Loucy (cell line): ENCODE measurements at regions not wholly inside any gene's neighbourhood (a gene's known extent, or its start where the extent isn't known, plus 50 kb on each side); places are given as distances from the start of the nearest gene placed in this dataset.

Experiments
- H2AFZ ChIP-seq: fragments of 200-600 bp; sonication (generic); 2 replicates; pipeline ENCODE4 v1.6.0; 2016; ENCODE audit warnings: antibody characterized with exemption, mild to moderate bottlenecking, low read length, moderate library complexity
- H3F3A ChIP-seq: fragments of 200-600 bp; 2 replicates; pipeline ENCODE4 v1.6.0; 2016; ENCODE audit warnings: antibody characterized with exemption, low read depth, mild to moderate bottlenecking
- H3K27me3 ChIP-seq: fragments of 200-600 bp; sonication (generic); 2 replicates; pipeline ENCODE4 v1.6.1; 2014; ENCODE audit warnings: low read length, mild to moderate bottlenecking; ENCODE audit not compliant: insufficient read depth, poor library complexity, severe bottlenecking
- H3K36me3 ChIP-seq: fragments of 200-600 bp; sonication (generic); 2 replicates; pipeline ENCODE4 v1.6.1; 2016; ENCODE audit warnings: low read length; ENCODE audit not compliant: insufficient read depth
- H3K4me1 ChIP-seq: fragments of 200-600 bp; sonication (generic); 2 replicates; pipeline ENCODE4 v1.5.1; 2014; ENCODE audit warnings: low read length, mild to moderate bottlenecking; ENCODE audit not compliant: insufficient read depth, poor library complexity, severe bottlenecking
- H3K4me2 ChIP-seq: fragments of 200-600 bp; sonication (generic); 2 replicates; pipeline ENCODE4 v1.6.0; 2014; ENCODE audit warnings: antibody characterized with exemption, low read length, low read depth, mild to moderate bottlenecking; ENCODE audit not compliant: poor library complexity, severe bottlenecking
- H3K4me3 ChIP-seq: fragments of 200-600 bp; sonication (generic); 2 replicates; pipeline ENCODE4 v1.5.1; 2014; ENCODE audit warnings: low read length, mild to moderate bottlenecking, mixed read lengths; ENCODE audit not compliant: poor library complexity, severe bottlenecking
- H3K79me2 ChIP-seq: fragments of 200-600 bp; sonication (generic); 2 replicates; pipeline ENCODE4 v1.6.1; 2014; ENCODE audit warnings: low read length; ENCODE audit not compliant: insufficient read depth
- H3K9ac ChIP-seq: fragments of 200-600 bp; sonication (generic); 2 replicates; pipeline ENCODE4 v1.6.0; 2014; ENCODE audit warnings: mild to moderate bottlenecking, low read depth, low read length, moderate library complexity; ENCODE audit not compliant: poor library complexity, severe bottlenecking
- H3K9me2 ChIP-seq: fragments of 200-600 bp; sonication (generic); replicated peaks from 2 replicates; pipeline ENCODE4 v1.6.1; 2016; ENCODE audit warnings: low read depth, low read length, mixed read lengths
- H3K9me3 ChIP-seq: fragments of 200-600 bp; sonication (generic); 2 replicates; pipeline ENCODE4 v1.6.1; 2014; ENCODE audit warnings: mild to moderate bottlenecking, antibody characterized with exemption, low read length, low read depth; ENCODE audit not compliant: insufficient read depth
- H4K20me1 ChIP-seq: fragments of 200-600 bp; sonication (generic); 2 replicates; pipeline ENCODE4 v1.6.0; 2014; ENCODE audit warnings: antibody characterized with exemption, low read length, mild to moderate bottlenecking; ENCODE audit not compliant: insufficient read depth, poor library complexity, severe bottlenecking
- CTCF ChIP-seq: fragments of 200-600 bp; sonication (generic); conservative IDR thresholded peaks from 2 replicates; pipeline ENCODE4 v1.5.1; 2014; ENCODE audit warnings: mild to moderate bottlenecking, antibody characterized with exemption, low read length
- EZH2phosphoT487 ChIP-seq: fragments of 200-600 bp; IDR thresholded peaks from 2 replicates; pipeline ENCODE4 v1.6.1; 2018; ENCODE audit warnings: antibody characterized with exemption, mild to moderate bottlenecking, moderate library complexity, borderline replicate concordance

- Histone ChIP-seq H4K20me1 (no peaks in the 10 kb centered on the region), H3K9me2 (no peaks in the 10 kb centered on the region), H3K79me2 (no peaks in the 10 kb centered on the region), H2AFZ (no peak overlapping the region), H3K9ac (no peak overlapping the region), H3F3A (no peaks in the 10 kb centered on the region), H3K36me3 (no peaks in the 10 kb centered on the region), H3K4me1 (no peaks in the 10 kb centered on the region), H3K4me3 (no peak overlapping the region), H3K27me3 (no peaks in the 10 kb centered on the region), H3K4me2 (no peak overlapping the region), H3K9me3 (no peaks in the 10 kb centered on the region)
- TF ChIP-seq CTCF, result no peak
Measured at GRCh38 chrX:36916941-36917340, 91.2 kb upstream of the FAM47C start.

GRCh38 chrX:36927712-36928111 is 80.5 kb upstream of the FAM47C start:
- Histone ChIP-seq H3K79me2 (no peaks in the 10 kb centered on the region), H3K4me2 (no peak overlapping the region), H3K4me1 (no peaks in the 10 kb centered on the region), H3K4me3 (no peak overlapping the region), H3K9me3 (no peaks in the 10 kb centered on the region), H3K27me3 (no peaks in the 10 kb centered on the region), H3K9me2 (no peaks in the 10 kb centered on the region), H3K36me3 (no peaks in the 10 kb centered on the region), H2AFZ (no peak overlapping the region), H4K20me1 (no peaks in the 10 kb centered on the region), H3F3A (no peaks in the 10 kb centered on the region), H3K9ac (no peak overlapping the region)
- TF ChIP-seq CTCF (no peak), EZH2phosphoT487 (no peak)

DNA sequence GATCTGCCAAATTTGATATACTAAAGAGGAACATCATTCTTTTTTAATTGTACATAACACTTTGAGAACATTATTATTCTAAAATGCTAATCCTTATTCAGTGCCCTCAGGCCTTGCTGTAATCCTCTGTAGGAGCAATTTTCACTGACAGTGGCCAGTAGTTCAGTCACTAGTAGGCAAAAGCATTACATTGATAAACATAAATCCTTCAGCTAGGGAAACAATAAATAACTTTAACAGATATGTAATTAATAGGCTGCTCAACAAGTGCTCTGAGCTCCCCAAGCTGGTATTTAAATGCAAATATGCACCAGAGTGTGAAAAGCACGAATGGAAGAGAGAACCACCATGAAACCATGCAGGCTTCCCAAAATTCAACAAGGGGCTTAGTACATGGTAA is 77.7 kb upstream of the FAM47C start:
- Histone ChIP-seq H3K79me2 (no peaks in the 10 kb centered on the region), H3K4me3 (no peak overlapping the region), H3K27me3 (no peaks in the 10 kb centered on the region), H3K9ac (no peak overlapping the region), H3F3A (no peaks in the 10 kb centered on the region), H3K4me2 (no peak overlapping the region), H4K20me1 (no peaks in the 10 kb centered on the region), H2AFZ (no peak overlapping the region), H3K9me3 (no peaks in the 10 kb centered on the region), H3K4me1 (no peaks in the 10 kb centered on the region), H3K9me2 (no peaks in the 10 kb centered on the region), H3K36me3 (no peaks in the 10 kb centered on the region)
- TF ChIP-seq EZH2phosphoT487 (no peak), CTCF (no peak)
